ENCODE measurements at regions not wholly inside any gene's neighbourhood (a gene's known extent, or its start where the extent isn't known, plus 50 kb on each side); places are given as distances from the start of the nearest gene placed in this dataset.

DNA sequence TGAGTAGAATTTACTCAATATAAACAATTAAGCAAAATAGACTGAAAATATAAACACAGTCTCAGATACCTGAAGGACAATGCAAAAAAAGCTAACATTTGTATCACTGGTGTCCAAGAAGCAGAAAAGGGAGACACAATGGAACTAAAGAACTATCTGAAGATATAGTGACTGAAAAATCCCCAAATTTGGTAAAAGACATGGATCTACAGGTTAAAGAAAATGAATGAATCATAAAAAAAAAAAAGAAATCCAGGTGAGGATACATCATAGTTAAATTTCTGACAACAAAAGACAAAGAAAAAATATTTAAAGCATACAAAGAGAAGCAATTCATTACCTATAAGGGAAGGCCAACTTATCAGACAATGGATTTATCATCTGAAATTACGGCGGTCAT, 114.7 kb upstream of the PPP1R3A start:
- TF ChIP-seq TCF12 (IDR thresholded peaks at IDR 0.05; ENCODE audit: low read depth) (no peak), CEBPB (IDR thresholded peaks at IDR 0.05) (no peak), TAF1 (IDR thresholded peaks at IDR 0.05; ENCODE audit: low read depth) (no peak), EP300 (IDR thresholded peaks at IDR 0.05; ENCODE audit: borderline replicate concordance) (no peak), YY1 (IDR thresholded peaks at IDR 0.05; ENCODE audit: low read depth) (no peak), EGR1 (IDR thresholded peaks at IDR 0.05) (no peak)
- TF ChIP-seq, protein P1, sequence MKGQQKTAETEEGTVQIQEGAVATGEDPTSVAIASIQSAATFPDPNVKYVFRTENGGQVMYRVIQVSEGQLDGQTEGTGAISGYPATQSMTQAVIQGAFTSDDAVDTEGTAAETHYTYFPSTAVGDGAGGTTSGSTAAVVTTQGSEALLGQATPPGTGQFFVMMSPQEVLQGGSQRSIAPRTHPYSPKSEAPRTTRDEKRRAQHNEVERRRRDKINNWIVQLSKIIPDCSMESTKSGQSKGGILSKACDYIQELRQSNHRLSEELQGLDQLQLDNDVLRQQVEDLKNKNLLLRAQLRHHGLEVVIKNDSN (IDR thresholded peaks at IDR 0.05): no peak
- TF ChIP-seq, protein P2, sequence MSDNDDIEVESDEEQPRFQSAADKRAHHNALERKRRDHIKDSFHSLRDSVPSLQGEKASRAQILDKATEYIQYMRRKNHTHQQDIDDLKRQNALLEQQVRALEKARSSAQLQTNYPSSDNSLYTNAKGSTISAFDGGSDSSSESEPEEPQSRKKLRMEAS (IDR thresholded peaks at IDR 0.05): no peak

DNA sequence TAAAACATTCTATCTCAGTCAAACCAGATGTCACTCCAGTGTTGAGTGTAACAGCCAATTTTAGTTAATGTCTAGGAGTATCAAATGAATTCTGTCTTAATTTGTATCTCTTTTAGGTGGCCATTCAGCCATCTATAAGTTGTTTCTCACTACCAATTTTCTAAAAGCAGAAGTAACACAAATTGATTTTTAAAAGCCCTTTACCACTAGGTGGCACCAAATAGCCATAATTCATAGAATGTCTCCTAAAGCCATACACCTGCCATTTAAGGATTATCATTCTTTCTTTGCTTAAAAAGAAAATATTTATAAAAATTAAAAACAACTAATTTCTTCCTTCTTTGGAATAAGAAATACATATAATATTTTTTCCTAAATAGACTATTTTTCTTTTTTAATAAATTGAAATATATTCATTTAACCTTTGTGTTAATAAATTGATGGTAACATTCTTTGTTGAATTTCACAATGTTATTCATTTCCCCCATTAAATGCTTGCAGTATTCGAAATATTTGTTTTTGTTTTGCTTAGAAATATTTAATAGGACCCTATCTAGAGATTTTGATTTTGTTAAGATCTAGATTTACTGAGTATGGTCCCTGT, 107.8 kb upstream of the PPP1R3A start:
- TF ChIP-seq ZBTB7A (IDR thresholded peaks at IDR 0.05; ENCODE audit: low read depth) (no peak), RAD21 (IDR thresholded peaks at IDR 0.05; ENCODE audit: low read depth) (peak; percentile 72)

DNA sequence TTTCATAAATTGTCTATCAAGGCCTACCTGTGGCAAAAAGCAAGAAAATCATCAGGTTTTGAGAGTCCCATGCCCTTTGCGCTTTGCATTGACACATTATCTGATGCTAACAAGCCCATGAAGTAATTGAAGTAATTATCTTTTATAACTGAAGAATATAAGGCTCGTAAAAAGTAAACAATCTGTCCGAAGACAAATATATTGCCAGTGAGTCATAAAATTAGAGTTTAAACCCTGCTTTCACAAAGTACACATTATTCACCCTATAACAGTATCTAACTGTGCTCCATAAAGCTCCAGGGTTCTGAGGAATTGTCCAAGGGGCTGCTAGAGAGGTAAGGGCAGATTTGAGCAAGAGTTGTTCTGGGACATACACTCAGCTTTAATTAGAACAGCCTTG, 102.3 kb upstream of the PPP1R3A start:
- TF ChIP-seq NFIC (IDR thresholded peaks at IDR 0.05) (no peak), YY1 (IDR thresholded peaks at IDR 0.05; ENCODE audit: low read depth) (no peak), EGR1 (IDR thresholded peaks at IDR 0.05) (no peak), CEBPB (IDR thresholded peaks at IDR 0.05) (no peak), TCF12 (IDR thresholded peaks at IDR 0.05; ENCODE audit: low read depth) (no peak), TAF1 (IDR thresholded peaks at IDR 0.05; ENCODE audit: low read depth) (no peak), EP300 (IDR thresholded peaks at IDR 0.05; ENCODE audit: borderline replicate concordance) (no peak), RAD21 (IDR thresholded peaks at IDR 0.05; ENCODE audit: low read depth) (no peak), FOXM1 (IDR thresholded peaks at IDR 0.05; ENCODE audit: borderline replicate concordance, low read depth) (no peak)
- TF ChIP-seq, protein P3, sequence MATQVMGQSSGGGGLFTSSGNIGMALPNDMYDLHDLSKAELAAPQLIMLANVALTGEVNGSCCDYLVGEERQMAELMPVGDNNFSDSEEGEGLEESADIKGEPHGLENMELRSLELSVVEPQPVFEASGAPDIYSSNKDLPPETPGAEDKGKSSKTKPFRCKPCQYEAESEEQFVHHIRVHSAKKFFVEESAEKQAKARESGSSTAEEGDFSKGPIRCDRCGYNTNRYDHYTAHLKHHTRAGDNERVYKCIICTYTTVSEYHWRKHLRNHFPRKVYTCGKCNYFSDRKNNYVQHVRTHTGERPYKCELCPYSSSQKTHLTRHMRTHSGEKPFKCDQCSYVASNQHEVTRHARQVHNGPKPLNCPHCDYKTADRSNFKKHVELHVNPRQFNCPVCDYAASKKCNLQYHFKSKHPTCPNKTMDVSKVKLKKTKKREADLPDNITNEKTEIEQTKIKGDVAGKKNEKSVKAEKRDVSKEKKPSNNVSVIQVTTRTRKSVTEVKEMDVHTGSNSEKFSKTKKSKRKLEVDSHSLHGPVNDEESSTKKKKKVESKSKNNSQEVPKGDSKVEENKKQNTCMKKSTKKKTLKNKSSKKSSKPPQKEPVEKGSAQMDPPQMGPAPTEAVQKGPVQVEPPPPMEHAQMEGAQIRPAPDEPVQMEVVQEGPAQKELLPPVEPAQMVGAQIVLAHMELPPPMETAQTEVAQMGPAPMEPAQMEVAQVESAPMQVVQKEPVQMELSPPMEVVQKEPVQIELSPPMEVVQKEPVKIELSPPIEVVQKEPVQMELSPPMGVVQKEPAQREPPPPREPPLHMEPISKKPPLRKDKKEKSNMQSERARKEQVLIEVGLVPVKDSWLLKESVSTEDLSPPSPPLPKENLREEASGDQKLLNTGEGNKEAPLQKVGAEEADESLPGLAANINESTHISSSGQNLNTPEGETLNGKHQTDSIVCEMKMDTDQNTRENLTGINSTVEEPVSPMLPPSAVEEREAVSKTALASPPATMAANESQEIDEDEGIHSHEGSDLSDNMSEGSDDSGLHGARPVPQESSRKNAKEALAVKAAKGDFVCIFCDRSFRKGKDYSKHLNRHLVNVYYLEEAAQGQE (IDR thresholded peaks at IDR 0.05; ENCODE audit: low read depth): no peak

DNA sequence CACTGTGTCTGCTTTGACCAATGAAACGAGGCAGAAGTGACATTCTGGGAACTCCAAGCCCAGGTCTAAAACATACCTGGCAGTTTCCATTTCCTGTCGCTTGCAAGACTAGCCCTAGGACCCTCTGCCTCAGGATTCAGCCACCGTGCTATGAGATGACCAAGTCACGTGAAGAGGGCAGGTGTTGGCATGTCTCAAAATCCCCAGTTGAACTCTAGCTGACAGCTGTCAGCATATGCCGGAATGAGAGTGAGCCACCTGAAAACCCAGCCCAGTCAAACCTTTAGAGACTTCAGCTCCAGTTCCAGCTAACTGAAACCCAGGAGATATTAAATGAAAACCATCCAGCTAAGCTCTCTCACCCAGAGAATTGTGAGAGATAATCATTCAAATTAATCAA, 89.9 kb upstream of the PPP1R3A start:
- no peak for TF ChIP-seq TCF12 (IDR thresholded peaks at IDR 0.05; ENCODE audit: low read depth)
- no peak for TF ChIP-seq EP300 (IDR thresholded peaks at IDR 0.05; ENCODE audit: borderline replicate concordance)
- TF ChIP-seq EGR1 (IDR thresholded peaks at IDR 0.05): no peak
- TF ChIP-seq RAD21 (IDR thresholded peaks at IDR 0.05; ENCODE audit: low read depth): no peak
- TF ChIP-seq, protein P2 (IDR thresholded peaks at IDR 0.05): no peak
- TF ChIP-seq TAF1 (IDR thresholded peaks at IDR 0.05; ENCODE audit: low read depth): no peak
- TF ChIP-seq CEBPB (IDR thresholded peaks at IDR 0.05): no peak
- no peak for TF ChIP-seq FOXM1 (IDR thresholded peaks at IDR 0.05; ENCODE audit: borderline replicate concordance, low read depth)
- TF ChIP-seq CREB1 (IDR thresholded peaks at IDR 0.05; ENCODE audit: low read depth): no peak
- TF ChIP-seq NFIC (IDR thresholded peaks at IDR 0.05): no peak
- TF ChIP-seq TEAD4 (IDR thresholded peaks at IDR 0.05): no peak
- TF ChIP-seq YY1 (IDR thresholded peaks at IDR 0.05; ENCODE audit: low read depth): no peak
- TF ChIP-seq, protein P3 (IDR thresholded peaks at IDR 0.05; ENCODE audit: low read depth): no peak
- TF ChIP-seq, protein P1 (IDR thresholded peaks at IDR 0.05): no peak
- no peak for TF ChIP-seq ZBTB7A (IDR thresholded peaks at IDR 0.05; ENCODE audit: low read depth)

DNA sequence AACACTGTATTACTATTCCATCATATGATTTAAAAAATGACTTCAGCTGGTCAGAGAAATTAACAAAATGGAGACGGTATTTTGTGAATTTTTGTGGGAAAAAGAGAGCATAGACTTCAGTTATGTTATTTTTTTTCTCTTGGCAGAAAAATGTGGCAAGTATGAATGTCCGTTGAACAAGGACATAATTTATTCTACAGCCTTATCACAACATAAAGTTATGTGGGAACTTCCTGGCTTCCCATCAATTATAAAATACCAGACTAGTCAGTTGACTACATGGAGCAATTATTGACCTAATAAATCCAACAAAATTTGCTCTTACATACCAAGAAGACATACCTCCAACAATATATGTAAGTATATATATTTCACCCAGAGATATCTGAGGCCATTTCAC, 88.6 kb upstream of the PPP1R3A start:
- no peak for TF ChIP-seq NFIC (IDR thresholded peaks at IDR 0.05)
- TF ChIP-seq CEBPB (IDR thresholded peaks at IDR 0.05): no peak
- TF ChIP-seq TAF1 (IDR thresholded peaks at IDR 0.05; ENCODE audit: low read depth): no peak
- TF ChIP-seq, protein P3 (IDR thresholded peaks at IDR 0.05; ENCODE audit: low read depth): no peak
- no peak for TF ChIP-seq EGR1 (IDR thresholded peaks at IDR 0.05)
- TF ChIP-seq, protein P1 (IDR thresholded peaks at IDR 0.05): no peak
- no peak for TF ChIP-seq CREB1 (IDR thresholded peaks at IDR 0.05; ENCODE audit: low read depth)
- TF ChIP-seq, protein P2 (IDR thresholded peaks at IDR 0.05): no peak
- TF ChIP-seq TEAD4 (IDR thresholded peaks at IDR 0.05): no peak
- TF ChIP-seq TCF12 (IDR thresholded peaks at IDR 0.05; ENCODE audit: low read depth): no peak

All from Ishikawa (cell line).